Stimulated activated naive B cell treated with anti-CD40 and anti-IgM and Interleukin-4, amounts not matched to agents 10 μg/mL and 1 μg/mL and 100 μg/mL, for 72 hours (primary cell): ENCODE measurements at regions not wholly inside any gene's neighbourhood (a gene's known extent, or its start where the extent isn't known, plus 50 kb on each side); places are given as distances from the start of the nearest gene placed in this dataset.

Experiments used
- ATAC-seq, 2 donors: fragments of 150-1000 bp; cut with Tn5 transposase; replicated peaks; 2 replicates each; pipeline ENCODE4 v1.10.0; 2021; ENCODE audit warnings: moderate library complexity in 1 of 2
- DNase-seq: peaks from one replicate; pipeline ENCODE4 v3.0.0; 2021
- H3K27ac Mint-ChIP-seq: one replicate; pipeline ENCODE4 v1.8.0; 2022; ENCODE audit warnings: mild to moderate bottlenecking, mixed read lengths
- H3K27me3 Mint-ChIP-seq, 2 donors: one replicate each; pipeline ENCODE4 v1.8.0; 2022; ENCODE audit warnings: mixed read lengths in 2 of 2
- H3K36me3 Mint-ChIP-seq, 2 donors: one replicate each; pipeline ENCODE4 v1.8.0; 2022; ENCODE audit warnings: mixed read lengths in 2 of 2, mild to moderate bottlenecking in 1 of 2
- H3K4me1 Mint-ChIP-seq, 2 donors: one replicate each; pipeline ENCODE4 v1.8.0; 2022; ENCODE audit warnings: mixed read lengths in 2 of 2, mild to moderate bottlenecking in 1 of 2
- H3K4me3 Mint-ChIP-seq, 2 donors: one replicate each; pipeline ENCODE4 v1.8.0; 2022; ENCODE audit warnings: mild to moderate bottlenecking in 2 of 2, mixed read lengths in 2 of 2, moderate library complexity in 1 of 2
- H3K9me3 Mint-ChIP-seq, 2 donors: one replicate each; pipeline ENCODE4 v1.8.0; 2022; ENCODE audit warnings: mixed read lengths in 2 of 2, mild to moderate bottlenecking in 1 of 2

DNA sequence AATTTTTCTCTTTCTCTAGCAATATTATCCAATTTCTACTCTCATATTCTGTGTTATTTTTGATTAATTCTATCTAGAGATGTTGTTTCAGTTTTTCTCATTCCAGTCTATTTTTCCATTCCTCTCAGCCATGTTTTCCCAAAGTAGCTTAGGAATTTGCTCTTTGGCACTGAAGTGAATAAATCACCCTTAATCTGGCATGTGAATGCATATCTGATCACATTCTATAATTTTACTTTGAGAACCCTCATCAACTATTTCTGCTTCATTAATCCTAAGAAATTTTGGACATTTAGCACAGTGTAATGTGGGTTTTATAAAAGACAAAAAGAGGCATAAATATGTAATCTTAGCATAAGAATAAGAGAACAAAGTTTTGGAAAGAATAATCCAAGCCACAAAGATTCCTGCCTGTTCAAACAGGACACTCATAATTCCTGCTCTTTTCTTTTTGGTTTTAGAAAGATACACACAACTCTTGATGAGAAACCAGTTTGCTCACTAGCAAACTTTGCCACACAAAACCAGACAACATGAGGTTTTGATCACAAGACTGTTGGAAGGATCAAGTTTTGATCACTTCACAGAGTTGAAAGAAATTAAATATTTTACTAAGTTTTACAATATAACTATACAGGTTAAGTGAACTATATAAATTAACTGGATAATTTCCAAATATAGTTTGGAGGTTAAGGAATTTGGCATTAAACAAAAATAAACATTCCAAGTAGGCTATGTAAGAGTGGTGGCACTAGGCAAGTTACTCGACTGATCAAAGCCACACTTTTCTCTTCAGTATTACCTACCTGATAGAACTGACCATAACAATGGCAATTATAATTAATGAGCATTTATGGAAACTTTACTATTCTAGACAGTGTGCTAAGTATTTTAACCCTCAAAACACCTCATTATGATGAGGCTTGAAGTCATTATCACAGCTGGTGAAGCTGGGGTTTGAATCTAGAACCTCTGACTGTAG lies 226.6 kb upstream of the TMTC1 start:
- peaks cover 0 to 5% of the 10 kb centered on the region in 2 donors for H3K9me3 Mint-ChIP-seq
- no peaks in the 10 kb centered on the region for H3K4me1 Mint-ChIP-seq
- H3K27me3 Mint-ChIP-seq = no peaks in the 10 kb centered on the region
- H3K4me3 Mint-ChIP-seq = no peak overlapping the region
- no peak for DNase-seq
- H3K36me3 Mint-ChIP-seq = no peaks in the 10 kb centered on the region
- no peak overlapping the region for H3K27ac Mint-ChIP-seq
- no peak for ATAC-seq

DNA sequence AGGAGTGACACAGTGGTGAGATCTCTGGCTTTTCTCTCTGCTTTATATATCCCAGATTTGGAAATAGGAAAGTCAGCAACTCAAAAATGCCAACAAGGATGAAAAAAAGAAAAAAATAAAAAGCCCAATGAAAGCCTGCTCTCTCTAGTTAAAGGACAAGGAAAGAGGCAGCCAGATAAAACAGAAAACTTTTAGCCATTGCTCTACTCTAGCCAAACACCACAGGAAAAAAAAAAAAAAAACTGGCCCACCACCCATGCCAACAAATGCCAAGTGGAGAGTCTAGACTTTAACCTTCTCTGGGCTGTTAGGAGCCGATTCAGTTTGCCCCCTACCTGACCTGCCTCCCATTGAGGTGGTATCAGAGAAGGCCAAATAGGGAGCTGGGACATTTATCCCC lies 222.3 kb upstream of the TMTC1 start:
- Mint-ChIP-seq H3K27ac (no peak overlapping the region), H3K4me1 (no peaks in the 10 kb centered on the region), H3K4me3 (no peak overlapping the region), H3K27me3 (no peaks in the 10 kb centered on the region), H3K9me3 (peaks cover 2 to 5% of the 10 kb centered on the region in 2 donors), H3K36me3 (no peaks in the 10 kb centered on the region)
- no peak for ATAC-seq
- no peak for DNase-seq

DNA sequence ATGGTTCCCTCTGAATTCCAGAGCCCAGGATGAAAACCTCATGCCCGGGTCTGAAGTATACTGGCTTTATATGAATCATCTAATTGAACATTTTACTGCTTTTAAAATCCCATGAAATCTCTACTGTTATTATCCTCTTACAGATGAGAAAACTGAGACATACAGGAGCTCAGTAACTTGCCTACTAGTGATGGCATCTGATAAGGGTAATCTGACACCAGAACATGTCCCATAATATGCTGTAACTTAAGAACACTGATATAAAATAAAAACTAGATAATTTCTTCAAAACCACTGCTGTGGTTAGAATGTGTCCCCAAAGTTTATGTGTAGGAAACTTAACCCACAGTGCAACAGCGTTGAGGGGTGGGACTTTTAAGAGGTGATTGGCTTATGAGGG lies 219.6 kb upstream of the TMTC1 start:
- Mint-ChIP-seq H3K36me3 (no peaks in the 10 kb centered on the region), H3K27me3 (no peaks in the 10 kb centered on the region), H3K27ac (no peak overlapping the region), H3K4me3 (no peak overlapping the region), H3K4me1 (no peaks in the 10 kb centered on the region), H3K9me3 (peaks cover 0 to 2% of the 10 kb centered on the region in 2 donors)
- DNase-seq (no peak), ATAC-seq (no peak)

DNA sequence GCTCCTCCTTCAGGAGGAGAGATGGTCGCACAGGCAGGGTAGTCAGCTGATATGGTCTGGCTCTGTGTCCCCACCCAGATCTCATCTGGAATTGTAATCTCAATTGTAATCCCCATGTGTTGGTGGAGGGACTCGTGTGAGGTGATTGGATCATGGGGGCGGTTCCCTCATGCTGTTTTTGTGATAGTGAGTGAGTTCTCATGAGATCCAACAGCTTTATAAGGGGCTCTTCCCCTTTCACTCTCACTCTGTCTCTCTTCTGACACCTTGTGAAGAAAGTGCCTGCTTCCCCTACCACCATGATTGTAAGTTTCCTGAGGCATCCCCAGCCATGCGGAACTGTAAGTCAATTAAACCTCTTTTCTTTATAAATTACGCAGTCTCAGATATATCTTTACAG lies 218.9 kb upstream of the TMTC1 start:
- Mint-ChIP-seq H3K36me3 (no peaks in the 10 kb centered on the region), H3K9me3 (peaks cover 0 to 2% of the 10 kb centered on the region in 2 donors)

DNA sequence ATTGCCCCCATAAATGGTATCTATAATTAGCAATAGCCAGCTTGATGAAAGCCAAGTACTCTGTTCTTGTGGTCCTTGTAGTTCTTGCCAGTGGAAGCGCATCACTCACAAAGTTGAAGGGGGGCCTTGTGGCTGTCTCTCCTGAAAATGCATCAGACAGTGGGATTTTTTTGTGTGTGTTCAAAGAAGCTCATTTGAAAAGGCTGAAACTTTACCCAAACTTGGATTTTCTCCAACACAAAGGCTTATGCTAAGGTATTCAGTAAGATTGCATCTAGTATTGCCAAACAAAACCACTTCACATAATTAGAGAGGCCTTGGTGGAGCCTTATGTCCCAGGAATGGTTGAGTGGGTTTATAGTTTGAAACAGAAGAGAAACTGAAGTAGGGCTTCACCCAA lies 216.7 kb upstream of the TMTC1 start:
- no peak overlapping the region for H3K27ac Mint-ChIP-seq
- DNase-seq = no peak
- H3K9me3 Mint-ChIP-seq = peaks cover 0 to 2% of the 10 kb centered on the region in 2 donors
- H3K36me3 Mint-ChIP-seq = no peaks in the 10 kb centered on the region
- no peak overlapping the region for H3K4me3 Mint-ChIP-seq
- ATAC-seq = no peak
- H3K27me3 Mint-ChIP-seq = no peaks in the 10 kb centered on the region
- H3K4me1 Mint-ChIP-seq = no peaks in the 10 kb centered on the region

More for the DNA sequence above, 218.9 kb upstream of the TMTC1 start:
- Mint-ChIP-seq H3K27me3 (no peaks in the 10 kb centered on the region), H3K27ac (no peak overlapping the region), H3K4me1 (no peaks in the 10 kb centered on the region), H3K4me3 (no peak overlapping the region)
- DNase-seq = no peak
- ATAC-seq = no peak

DNA sequence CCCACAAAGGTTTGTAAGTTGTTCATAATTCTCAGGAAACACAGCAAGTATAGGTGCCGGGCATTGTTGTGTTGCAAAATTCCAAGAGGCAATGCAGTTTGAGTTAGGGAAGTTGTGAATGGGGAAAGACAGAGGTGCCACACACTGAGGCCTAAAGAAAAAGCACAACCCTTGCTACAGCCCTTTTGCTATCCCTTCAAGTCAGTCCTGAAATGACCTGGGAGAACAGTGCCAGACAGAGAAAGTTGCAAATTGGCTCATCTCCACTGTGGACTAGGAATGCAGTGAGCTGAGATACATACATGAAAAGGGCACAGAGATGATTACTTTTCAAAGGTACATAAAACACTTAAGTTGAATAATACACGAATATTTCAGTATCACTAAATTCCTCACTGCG lies 213.3 kb upstream of the TMTC1 start:
- Mint-ChIP-seq H3K4me3 (no peak overlapping the region), H3K27ac (no peak overlapping the region), H3K36me3 (no peaks in the 10 kb centered on the region), H3K4me1 (no peaks in the 10 kb centered on the region), H3K27me3 (no peaks in the 10 kb centered on the region), H3K9me3 (peaks cover 0 to 2% of the 10 kb centered on the region in 2 donors)
- DNase-seq (no peak), ATAC-seq (no peak)

DNA sequence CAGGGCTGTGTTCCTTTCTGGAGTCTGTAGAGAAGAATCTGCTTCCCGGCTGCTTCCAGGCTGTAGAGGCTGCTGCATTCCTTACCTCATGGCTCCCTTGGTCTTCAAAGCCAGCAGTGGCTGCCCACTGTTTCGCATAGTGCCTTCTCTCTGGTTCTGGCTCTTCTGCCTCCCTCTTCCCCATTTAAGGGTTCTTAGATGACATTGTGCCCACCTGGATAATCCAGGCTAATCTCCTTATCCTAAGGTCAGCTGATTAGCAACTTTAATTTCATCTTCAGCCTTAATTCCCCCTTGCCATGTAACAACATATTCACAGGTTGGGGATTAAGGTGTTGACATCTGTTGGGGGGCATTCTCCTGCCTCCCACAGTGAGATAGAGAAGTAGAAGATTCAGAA lies 208.6 kb upstream of the TMTC1 start:
- H3K36me3 Mint-ChIP-seq = no peaks in the 10 kb centered on the region
- DNase-seq (no peak), ATAC-seq (no peak)
- H3K4me1 Mint-ChIP-seq = no peaks in the 10 kb centered on the region
- H3K9me3 Mint-ChIP-seq = peaks cover 0 to 2% of the 10 kb centered on the region in 2 donors
- H3K27me3 Mint-ChIP-seq = no peaks in the 10 kb centered on the region
- no peak overlapping the region for H3K4me3 Mint-ChIP-seq
- H3K27ac Mint-ChIP-seq = no peak overlapping the region

DNA sequence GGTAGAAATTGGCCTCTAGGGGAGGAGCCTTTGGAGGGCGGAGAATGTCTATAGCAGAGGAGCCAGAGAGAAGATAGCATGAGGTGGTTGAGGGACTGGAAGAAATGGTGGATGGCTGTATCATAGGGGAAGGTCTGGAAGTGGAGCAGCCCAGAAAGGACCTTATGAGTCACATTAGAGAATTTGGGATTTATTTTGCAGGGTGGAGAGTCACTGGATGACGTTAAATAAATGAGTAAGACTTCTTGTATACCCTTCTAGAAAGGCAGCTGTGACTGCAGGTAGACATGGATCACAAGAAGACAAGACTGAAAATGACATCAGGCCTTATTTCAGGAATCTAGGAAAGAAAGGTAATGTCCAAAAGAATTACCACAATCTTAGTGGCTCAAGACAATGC lies 208.2 kb upstream of the TMTC1 start:
- ATAC-seq (no peak), DNase-seq (no peak)
- Mint-ChIP-seq H3K4me3 (no peak overlapping the region), H3K27me3 (no peaks in the 10 kb centered on the region), H3K9me3 (peaks cover 0 to 2% of the 10 kb centered on the region in 2 donors), H3K4me1 (no peaks in the 10 kb centered on the region), H3K36me3 (no peaks in the 10 kb centered on the region), H3K27ac (no peak overlapping the region)

DNA sequence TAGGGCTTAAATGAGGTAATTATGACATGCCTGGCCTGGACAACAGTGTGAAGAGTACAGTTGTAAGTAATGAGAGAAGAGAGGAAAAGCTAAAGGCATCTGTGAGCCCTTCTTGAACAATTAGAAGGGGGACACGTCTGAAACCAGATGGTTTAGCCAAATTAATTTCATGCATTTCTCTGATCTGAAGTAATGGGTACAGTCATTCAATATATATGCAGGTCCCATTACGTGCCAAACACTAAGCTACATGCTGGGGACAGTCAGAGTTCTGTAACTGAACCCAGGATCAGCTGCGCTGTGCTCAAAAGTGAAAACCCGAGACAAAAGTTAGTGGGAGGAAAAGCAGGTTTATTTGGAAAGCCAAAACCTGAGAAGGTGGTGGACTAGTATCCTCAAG lies 207.2 kb upstream of the TMTC1 start:
- H3K9me3 Mint-ChIP-seq = peaks cover 0 to 5% of the 10 kb centered on the region in 2 donors
- no peaks in the 10 kb centered on the region for H3K36me3 Mint-ChIP-seq
- DNase-seq = no peak

DNA sequence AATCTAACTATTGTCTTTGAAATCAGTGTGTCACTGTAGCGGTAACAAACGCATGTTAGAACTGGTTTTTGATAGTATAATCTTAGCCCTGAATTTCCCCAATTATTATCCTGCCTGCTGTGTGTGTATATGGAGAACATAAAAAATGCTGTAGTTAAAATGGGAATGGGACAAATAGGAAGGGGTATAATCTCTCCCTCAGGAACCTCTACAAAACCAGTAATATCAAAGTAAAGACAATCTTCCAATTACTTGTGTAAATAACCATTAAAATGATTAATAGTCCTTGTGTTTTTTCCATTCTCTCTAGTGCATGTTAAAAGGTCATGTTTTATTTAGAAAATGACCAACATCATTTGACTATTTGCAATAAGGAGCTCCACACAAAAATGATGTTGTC lies 200.1 kb upstream of the TMTC1 start:
- Mint-ChIP-seq H3K27me3 (no peaks in the 10 kb centered on the region), H3K36me3 (no peaks in the 10 kb centered on the region), H3K9me3 (peaks cover 0 to 2% of the 10 kb centered on the region in 2 donors), H3K27ac (no peak overlapping the region), H3K4me3 (no peak overlapping the region), H3K4me1 (no peaks in the 10 kb centered on the region)
- DNase-seq (no peak), ATAC-seq (no peak)

More for the DNA sequence above, 207.2 kb upstream of the TMTC1 start:
- no peak for ATAC-seq
- no peak overlapping the region for H3K4me3 Mint-ChIP-seq
- H3K4me1 Mint-ChIP-seq = no peaks in the 10 kb centered on the region
- H3K27ac Mint-ChIP-seq = no peak overlapping the region
- no peaks in the 10 kb centered on the region for H3K27me3 Mint-ChIP-seq

DNA sequence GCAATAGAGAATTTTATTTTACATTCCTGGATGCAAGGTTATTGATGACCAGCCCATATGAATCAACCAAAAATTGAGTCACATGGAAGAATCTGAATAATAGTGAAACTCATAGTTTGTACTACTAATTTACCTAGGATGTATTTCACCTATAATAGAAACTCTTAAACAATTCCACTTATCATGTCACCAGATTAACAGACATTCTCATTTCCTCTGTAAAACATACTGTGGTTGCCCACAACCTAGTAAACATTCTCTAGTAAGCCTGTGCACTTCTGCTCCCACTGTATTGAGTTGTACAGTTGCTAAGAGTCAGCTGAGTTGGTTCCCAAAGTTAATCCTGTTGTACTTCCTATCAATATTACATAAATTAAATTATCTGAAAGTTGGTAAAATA lies 196.6 kb upstream of the TMTC1 start:
- Mint-ChIP-seq H3K4me1 (no peaks in the 10 kb centered on the region), H3K4me3 (no peak overlapping the region), H3K27me3 (no peaks in the 10 kb centered on the region), H3K9me3 (peaks cover 0 to 3% of the 10 kb centered on the region in 2 donors), H3K36me3 (no peaks in the 10 kb centered on the region), H3K27ac (no peak overlapping the region)
- DNase-seq (no peak), ATAC-seq (no peak)

DNA sequence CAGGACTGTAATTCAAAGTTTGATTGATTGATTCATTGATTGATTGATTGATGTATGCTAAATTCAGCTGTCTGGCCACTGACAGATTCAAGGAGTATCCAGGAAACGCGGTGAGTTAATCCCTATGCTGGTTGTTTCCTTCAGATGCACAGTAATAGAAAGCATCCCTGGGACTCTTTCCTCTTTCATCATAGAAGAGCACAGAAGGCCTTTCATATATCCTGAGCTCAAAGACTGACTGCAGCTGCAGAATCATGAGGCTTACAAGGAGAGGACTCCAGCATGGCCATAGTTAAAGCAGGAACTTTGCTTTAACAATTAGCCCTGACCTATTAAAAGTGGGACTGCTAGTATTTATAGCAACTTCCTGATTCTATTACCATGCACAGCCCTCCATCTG lies 187.7 kb upstream of the TMTC1 start:
- DNase-seq (no peak), ATAC-seq (no peak)
- Mint-ChIP-seq H3K27me3 (no peaks in the 10 kb centered on the region), H3K27ac (no peak overlapping the region), H3K36me3 (no peaks in the 10 kb centered on the region), H3K9me3 (peaks cover 0 to 1% of the 10 kb centered on the region in 2 donors), H3K4me3 (no peak overlapping the region), H3K4me1 (no peaks in the 10 kb centered on the region)

DNA sequence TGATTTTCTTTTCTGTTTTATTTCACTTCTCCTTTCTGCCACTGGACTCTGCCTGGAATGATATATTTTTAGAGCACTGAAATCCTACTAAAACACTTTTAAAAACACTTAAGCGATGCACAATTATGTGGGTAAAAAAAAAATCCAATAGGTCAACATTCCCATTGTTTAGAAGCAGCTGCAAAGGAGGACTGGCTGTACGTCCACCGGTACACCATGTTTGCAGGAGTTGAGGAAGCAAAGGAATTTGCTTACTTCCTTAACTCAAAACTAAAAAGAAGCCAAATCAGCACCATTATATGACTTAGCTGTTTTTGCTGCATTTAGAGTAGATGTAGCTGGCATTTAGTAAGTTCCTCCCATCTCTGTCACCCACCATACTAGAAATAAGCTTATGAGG lies 186.8 kb upstream of the TMTC1 start:
- Mint-ChIP-seq H3K4me1 (no peaks in the 10 kb centered on the region), H3K9me3 (peaks cover 0 to 1% of the 10 kb centered on the region in 2 donors), H3K27me3 (no peaks in the 10 kb centered on the region), H3K36me3 (no peaks in the 10 kb centered on the region), H3K27ac (no peak overlapping the region), H3K4me3 (no peak overlapping the region)
- ATAC-seq (no peak), DNase-seq (no peak)

DNA sequence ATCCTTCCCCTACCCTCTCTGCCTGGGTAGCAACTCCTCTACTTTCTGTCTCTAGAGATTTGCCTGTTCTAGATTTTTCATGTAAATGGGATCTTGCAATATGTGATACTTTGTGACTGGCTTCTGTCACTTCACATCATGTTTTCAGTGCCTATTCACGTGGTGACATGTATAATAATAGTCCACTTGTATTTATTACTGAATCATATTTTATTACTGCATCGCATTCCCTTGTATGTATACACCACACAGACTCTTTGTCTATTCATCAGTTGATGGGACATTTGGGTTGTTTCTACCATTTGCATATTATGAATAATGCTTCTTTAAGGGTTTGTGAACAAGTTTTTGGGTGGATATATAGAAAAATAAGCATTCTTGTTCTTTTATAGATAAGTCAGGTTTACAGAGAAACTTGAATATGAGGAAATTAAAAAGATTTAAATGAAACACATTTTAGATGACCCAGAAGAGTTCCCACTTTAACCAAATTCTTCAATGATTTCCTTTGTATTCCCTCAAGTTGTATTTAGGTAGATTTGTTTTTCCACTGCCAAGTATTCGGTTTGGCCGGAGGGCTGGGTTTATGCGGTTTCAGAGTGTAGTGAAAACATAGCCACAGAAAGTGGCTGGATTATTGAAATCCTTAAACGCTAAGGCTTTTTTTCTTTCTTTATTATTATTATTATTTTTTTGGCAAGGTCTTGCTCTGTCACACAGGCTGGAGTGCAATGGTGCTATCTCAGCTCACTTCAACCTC lies 178.7 kb upstream of the TMTC1 start:
- Mint-ChIP-seq H3K4me1 (no peaks in the 10 kb centered on the region), H3K27me3 (no peaks in the 10 kb centered on the region), H3K9me3 (peaks cover 0 to 2% of the 10 kb centered on the region in 2 donors), H3K36me3 (no peaks in the 10 kb centered on the region), H3K27ac (no peak overlapping the region), H3K4me3 (no peak overlapping the region)
- no peak for ATAC-seq
- DNase-seq = no peak

DNA sequence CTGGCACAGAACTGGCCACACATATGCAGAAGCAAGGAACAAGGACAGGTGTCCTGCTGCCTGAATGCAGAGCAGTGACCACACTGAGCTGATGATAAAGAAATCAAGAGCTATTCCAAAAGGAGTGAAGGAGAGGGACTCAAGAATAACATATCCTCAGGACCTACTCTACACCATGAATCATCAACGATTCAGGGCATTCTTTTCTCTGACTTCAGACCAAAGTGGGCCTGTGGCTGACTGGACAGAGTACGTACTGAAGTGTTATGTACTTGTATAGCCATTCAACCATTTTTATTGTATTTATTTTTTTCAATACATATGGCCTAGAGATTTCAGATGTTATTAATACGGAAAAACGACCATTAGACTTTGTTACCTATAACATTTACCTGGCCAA lies 177.5 kb upstream of the TMTC1 start:
- ATAC-seq (no peak), DNase-seq (no peak)
- peaks cover 0 to 4% of the 10 kb centered on the region in 2 donors for H3K9me3 Mint-ChIP-seq

More for the DNA sequence above, 177.5 kb upstream of the TMTC1 start:
- H3K36me3 Mint-ChIP-seq = no peaks in the 10 kb centered on the region
- H3K27me3 Mint-ChIP-seq = no peaks in the 10 kb centered on the region
- no peaks in the 10 kb centered on the region for H3K4me1 Mint-ChIP-seq
- H3K4me3 Mint-ChIP-seq = no peak overlapping the region
- no peak overlapping the region for H3K27ac Mint-ChIP-seq
